ENCODE measurements at regions not wholly inside any gene's neighbourhood (a gene's known extent, or its start where the extent isn't known, plus 50 kb on each side); places are given as distances from the start of the nearest gene placed in this dataset.
"Not testable (repeated sequence)": the region's sequence is repeated elsewhere in the genome, so short reads cannot be mapped to it uniquely, and the experiment has no call there.

DNA sequence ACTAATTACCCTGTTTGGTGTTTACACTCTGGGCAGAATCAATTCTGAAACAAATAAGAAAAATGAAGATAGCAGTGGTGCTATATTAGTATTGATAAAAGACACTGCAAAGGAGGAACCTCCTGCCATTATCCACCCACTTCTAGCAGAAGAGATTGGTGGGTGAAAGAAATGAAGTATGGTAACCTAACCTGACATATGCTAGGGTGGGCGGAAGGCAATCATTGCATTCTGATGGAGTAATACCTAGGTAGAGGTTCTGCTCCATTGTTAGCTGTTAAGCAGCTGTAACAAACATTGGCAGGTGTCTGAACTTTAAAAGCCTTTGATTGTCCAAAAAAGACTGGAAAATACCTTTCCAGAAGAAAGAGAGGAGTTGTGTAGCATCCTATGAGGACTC is 95.9 kb downstream of the OTUD1 start:
- Histone ChIP-seq H3K27ac (peak overlapping the region; percentile 52), H3K36me3 (no peaks in the 10 kb centered on the region), H3K9me3 (no peaks in the 10 kb centered on the region), H3K27me3 (no peaks in the 10 kb centered on the region), H3K4me3 (ENCODE audit: low read depth in 1 of 2, low read length in 1 of 2) (no peak overlapping the region), H3K4me1 (ENCODE audit: control insufficient read depth in 1 of 2, insufficient read depth in 1 of 2, low read depth in 1 of 2, low read length in 1 of 2) (peaks cover 41 to 45% of the 10 kb centered on the region in 2 experiments)
- TF ChIP-seq, protein P1, sequence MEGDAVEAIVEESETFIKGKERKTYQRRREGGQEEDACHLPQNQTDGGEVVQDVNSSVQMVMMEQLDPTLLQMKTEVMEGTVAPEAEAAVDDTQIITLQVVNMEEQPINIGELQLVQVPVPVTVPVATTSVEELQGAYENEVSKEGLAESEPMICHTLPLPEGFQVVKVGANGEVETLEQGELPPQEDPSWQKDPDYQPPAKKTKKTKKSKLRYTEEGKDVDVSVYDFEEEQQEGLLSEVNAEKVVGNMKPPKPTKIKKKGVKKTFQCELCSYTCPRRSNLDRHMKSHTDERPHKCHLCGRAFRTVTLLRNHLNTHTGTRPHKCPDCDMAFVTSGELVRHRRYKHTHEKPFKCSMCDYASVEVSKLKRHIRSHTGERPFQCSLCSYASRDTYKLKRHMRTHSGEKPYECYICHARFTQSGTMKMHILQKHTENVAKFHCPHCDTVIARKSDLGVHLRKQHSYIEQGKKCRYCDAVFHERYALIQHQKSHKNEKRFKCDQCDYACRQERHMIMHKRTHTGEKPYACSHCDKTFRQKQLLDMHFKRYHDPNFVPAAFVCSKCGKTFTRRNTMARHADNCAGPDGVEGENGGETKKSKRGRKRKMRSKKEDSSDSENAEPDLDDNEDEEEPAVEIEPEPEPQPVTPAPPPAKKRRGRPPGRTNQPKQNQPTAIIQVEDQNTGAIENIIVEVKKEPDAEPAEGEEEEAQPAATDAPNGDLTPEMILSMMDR (IDR thresholded peaks at IDR 0.05), result no peak

DNA sequence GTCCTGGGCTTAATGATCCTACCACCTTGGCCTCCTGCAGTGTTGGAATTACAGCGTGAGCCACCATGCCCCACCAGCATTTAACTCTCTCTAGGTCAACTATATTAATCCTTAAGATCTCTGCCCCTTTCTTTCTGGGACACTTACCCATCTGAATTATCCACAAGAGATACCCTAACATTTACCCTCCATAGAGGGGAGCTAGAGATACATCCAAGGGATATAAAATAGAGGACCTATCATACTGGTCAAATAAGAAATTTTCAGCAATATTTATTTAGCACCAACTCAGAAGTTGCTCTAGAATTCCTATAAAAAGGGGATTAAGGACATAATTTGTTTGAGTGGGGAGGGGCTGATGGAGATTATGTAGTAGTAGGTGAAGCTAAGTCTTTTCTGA is 96.5 kb downstream of the OTUD1 start:
- Histone ChIP-seq H3K9me3 (no peaks in the 10 kb centered on the region), H3K36me3 (no peaks in the 10 kb centered on the region), H3K27ac (no peak overlapping the region), H3K4me3 (ENCODE audit: low read depth in 1 of 2, low read length in 1 of 2) (no peak overlapping the region), H3K27me3 (no peaks in the 10 kb centered on the region), H3K4me1 (ENCODE audit: control insufficient read depth in 1 of 2, insufficient read depth in 1 of 2, low read depth in 1 of 2, low read length in 1 of 2) (peaks cover 48 to 51% of the 10 kb centered on the region in 2 experiments)
- TF ChIP-seq, protein P1 (IDR thresholded peaks at IDR 0.05), result no peak

DNA sequence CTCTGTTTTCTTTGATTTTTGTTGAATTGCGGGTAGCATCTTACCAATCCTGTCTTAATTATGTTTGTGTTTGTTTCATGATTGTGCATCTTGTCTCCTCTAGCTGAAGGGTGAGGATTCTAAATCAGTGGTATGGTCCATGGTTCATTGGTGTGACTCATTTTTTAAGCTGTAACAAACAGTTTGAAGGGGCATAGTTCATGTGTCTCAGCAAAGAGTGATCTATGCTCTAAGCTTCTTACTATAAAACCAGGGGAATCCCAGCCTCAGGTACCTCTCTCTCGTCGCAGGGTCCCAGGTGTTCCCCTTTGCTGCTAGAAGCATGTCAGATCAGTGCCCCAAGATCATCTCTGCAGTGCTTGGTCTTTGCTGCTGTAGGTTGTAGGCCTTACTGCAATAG is 100.1 kb downstream of the OTUD1 start:
- Histone ChIP-seq H3K27me3 (no peaks in the 10 kb centered on the region), H3K36me3 (no peaks in the 10 kb centered on the region), H3K27ac (peak overlapping the region; percentile 80), H3K4me3 (ENCODE audit: low read depth in 1 of 2, low read length in 1 of 2) (no peak overlapping the region), H3K9me3 (no peaks in the 10 kb centered on the region), H3K4me1 (ENCODE audit: control insufficient read depth in 1 of 2, insufficient read depth in 1 of 2, low read depth in 1 of 2, low read length in 1 of 2) (peaks cover 79 to 84% of the 10 kb centered on the region in 2 experiments)
- TF ChIP-seq, protein P1 (IDR thresholded peaks at IDR 0.05), result no peak

DNA sequence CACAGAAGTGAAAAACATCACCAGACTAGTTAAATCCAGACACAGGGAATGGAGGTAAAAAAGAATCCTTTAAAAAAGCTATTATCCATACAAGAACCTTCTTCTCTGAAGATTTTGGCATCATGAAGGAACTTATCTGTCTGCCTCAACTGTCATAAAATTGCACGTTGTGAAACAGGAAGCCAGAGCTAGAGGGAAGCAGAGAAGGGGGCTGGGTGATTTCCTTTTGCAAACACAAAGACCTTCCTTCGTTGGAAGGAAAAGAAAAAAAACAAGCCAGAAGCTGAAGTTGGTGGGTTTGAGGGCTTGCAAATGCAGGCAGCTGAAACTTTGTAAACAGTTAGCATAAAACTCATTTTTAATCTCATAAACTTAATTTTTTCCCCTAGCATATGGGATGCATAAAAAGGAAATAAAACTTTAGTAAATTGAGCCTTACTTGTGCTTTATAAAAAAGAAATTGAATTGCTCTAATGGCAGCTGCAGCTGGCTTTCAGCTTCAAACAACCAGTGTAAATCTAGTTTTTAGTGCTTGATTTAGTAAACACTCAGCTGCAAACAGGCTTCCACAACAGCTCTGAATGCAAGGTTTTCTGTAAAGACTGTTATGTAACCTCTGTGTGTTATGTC is 101.6 kb downstream of the OTUD1 start:
- Histone ChIP-seq H3K27me3 (no peaks in the 10 kb centered on the region), H3K4me3 (ENCODE audit: low read depth in 1 of 2, low read length in 1 of 2) (peak overlapping the region; percentile 40 to 47), H3K4me1 (ENCODE audit: control insufficient read depth in 1 of 2, insufficient read depth in 1 of 2, low read depth in 1 of 2, low read length in 1 of 2) (peaks cover 71 to 72% of the 10 kb centered on the region in 2 experiments), H3K9me3 (no peaks in the 10 kb centered on the region), H3K27ac (peak overlapping the region; percentile 80), H3K36me3 (no peaks in the 10 kb centered on the region)
- TF ChIP-seq, protein P1 (IDR thresholded peaks at IDR 0.05), result no peak

DNA sequence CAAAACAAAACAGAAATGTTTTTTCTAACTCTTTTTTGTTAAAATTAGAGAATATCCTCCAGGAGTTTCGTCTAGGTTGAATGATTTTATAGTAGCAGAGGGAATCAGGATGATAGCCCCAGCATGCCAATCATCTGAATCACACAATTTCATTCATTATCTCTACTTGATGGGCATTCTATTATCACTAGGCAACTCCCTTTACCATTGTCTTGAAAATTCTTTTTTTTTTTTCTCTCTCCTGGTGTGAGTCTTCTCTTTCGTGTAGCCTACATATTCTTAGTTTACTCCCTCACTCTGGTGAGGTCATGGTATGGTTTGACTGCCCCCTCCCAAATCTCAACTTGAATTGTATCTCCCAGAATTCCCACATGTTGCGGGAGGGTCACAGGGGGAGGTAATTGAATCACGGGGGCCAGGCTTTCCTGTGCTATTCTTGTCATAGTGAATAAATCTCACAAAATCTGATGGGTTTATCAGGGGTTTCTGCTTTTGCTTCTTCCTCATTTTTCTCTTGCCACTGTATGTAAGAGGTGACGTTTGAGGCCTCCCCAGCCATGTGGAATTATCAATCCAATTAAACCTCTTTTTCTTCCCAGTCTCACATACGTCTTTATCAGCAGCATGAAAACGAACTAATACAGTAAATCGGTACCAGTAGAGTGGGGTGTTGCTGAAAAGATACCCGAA is 105.0 kb downstream of the OTUD1 start:
- Histone ChIP-seq H3K4me3 (ENCODE audit: low read depth in 1 of 2, low read length in 1 of 2) (no peak overlapping the region), H3K27ac (peak overlapping the region; percentile 65), H3K4me1 (ENCODE audit: control insufficient read depth in 1 of 2, insufficient read depth in 1 of 2, low read depth in 1 of 2, low read length in 1 of 2) (peaks cover 53% of the 10 kb centered on the region in 2 experiments), H3K9me3 (no peaks in the 10 kb centered on the region), H3K27me3 (no peaks in the 10 kb centered on the region), H3K36me3 (no peaks in the 10 kb centered on the region)
- TF ChIP-seq, protein P1 (IDR thresholded peaks at IDR 0.05), result no peak

DNA sequence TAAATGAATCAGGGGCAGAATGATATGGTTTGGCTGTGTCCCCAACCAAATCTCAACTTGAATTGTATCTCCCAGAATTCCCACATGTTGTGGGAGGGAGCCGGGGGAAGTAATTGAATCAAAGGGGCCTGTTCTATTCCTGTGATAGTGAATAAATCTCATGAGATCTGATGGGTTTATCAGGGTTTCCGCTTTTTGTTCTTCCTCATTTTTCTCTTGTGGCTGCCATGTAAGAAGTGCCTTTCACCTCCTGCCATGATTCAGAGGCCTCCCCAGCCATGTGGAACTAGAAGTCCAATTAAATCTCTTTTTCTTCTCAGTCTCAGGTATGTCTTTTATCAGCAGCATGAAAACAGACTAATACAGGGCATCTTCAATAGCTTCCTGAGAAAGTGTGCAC is 107.0 kb downstream of the OTUD1 start:
- H3K4me3 ChIP-seq (ENCODE audit: low read depth in 1 of 2, low read length in 1 of 2); H3K9me3 ChIP-seq; H3K36me3 ChIP-seq; H3K27ac ChIP-seq; H3K27me3 ChIP-seq: not testable (repeated sequence)
- peaks cover 32 to 34% of the 10 kb centered on the region in 2 experiments for H3K4me1 ChIP-seq (ENCODE audit: control insufficient read depth in 1 of 2, insufficient read depth in 1 of 2, low read depth in 1 of 2, low read length in 1 of 2)

All from neutrophil (primary cell).